Stimulated activated effector memory CD8-positive, alpha-beta T cell treated with anti-CD3 and anti-CD28 coated beads, Interleukin-12 subunit alpha, Interleukin-12 subunit beta, amount 100 ng/mL, for 72 hours (primary cell): ENCODE measurements at regions not wholly inside any gene's neighbourhood (a gene's known extent, or its start where the extent isn't known, plus 50 kb on each side); places are given as distances from the start of the nearest gene placed in this dataset.
"Not testable (repeated sequence)": the region's sequence is repeated elsewhere in the genome, so short reads cannot be mapped to it uniquely, and the experiment has no call there.

ENCODE experiments used
- ATAC-seq: fragments of 150-1000 bp; cut with Tn5 transposase; 2 replicates; pipeline ENCODE4 v1.10.0; 2021
- DNase-seq, 2 donors: peaks; one replicate each; pipeline ENCODE4 v3.0.0; 2021 to 2022; ENCODE audit warnings: low spot score in 2 of 2
- H3K27ac Mint-ChIP-seq: one replicate; pipeline ENCODE4 v1.8.0; 2022; ENCODE audit warnings: mild to moderate bottlenecking, mixed read lengths
- H3K36me3 Mint-ChIP-seq: one replicate; pipeline ENCODE4 v1.8.0; 2022; ENCODE audit warnings: mild to moderate bottlenecking, mixed read lengths
- H3K4me1 Mint-ChIP-seq: one replicate; pipeline ENCODE4 v1.8.0; 2022; ENCODE audit warnings: mixed read lengths
- H3K4me3 Mint-ChIP-seq: one replicate; pipeline ENCODE4 v1.8.0; 2022; ENCODE audit warnings: mild to moderate bottlenecking, mixed read lengths
- H3K9me3 Mint-ChIP-seq: one replicate; pipeline ENCODE4 v1.8.0; 2022; ENCODE audit warnings: mixed read lengths

GRCh38 chr5:177664737-177665136 lies 64.8 kb downstream of the B4GALT7 start:
- not testable (repeated sequence) for H3K36me3 Mint-ChIP-seq, H3K4me3 Mint-ChIP-seq, H3K9me3 Mint-ChIP-seq, H3K4me1 Mint-ChIP-seq, ATAC-seq, DNase-seq, H3K27ac Mint-ChIP-seq

DNA sequence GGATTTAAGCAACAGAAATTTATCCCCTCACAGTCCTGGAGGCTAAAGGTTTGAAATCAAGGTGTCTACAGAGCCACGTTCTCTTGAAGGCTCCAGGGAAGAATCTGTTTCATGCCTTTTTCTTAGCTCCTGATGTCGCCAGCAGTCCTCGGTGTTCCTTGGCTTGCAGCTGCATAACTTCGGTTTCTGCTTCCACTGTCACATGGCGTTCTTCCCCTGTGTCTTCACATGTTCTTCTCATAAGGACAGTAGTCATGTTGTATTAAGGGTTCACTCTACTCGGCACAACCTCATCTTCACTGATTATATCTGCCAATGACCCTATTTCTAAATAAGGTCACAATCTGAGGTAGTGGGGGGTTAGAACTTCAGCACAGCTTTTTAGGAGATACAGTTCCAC lies 65.2 kb downstream of the B4GALT7 start:
- not testable (repeated sequence) for ATAC-seq, DNase-seq, H3K4me1 Mint-ChIP-seq, H3K4me3 Mint-ChIP-seq, H3K9me3 Mint-ChIP-seq, H3K27ac Mint-ChIP-seq, H3K36me3 Mint-ChIP-seq

DNA sequence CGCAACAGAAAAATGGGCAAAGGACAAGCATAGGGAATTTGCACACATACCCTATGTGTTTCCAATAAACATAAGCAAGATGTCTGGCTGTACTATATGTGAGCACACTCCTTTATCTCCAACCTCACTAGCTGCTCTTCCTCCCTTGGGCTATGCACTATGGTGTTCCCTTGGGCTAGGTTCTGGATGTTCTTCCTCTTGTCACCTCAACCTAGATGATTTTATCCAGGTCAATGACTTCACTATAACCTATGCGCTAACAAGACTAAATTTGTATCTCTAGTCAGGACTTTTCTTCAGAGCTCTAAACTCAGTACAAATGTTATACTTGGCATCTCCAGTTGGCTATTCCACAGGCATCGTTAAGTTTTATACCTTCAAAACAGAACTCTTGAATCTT lies 66.0 kb downstream of the B4GALT7 start:
- H3K4me1 Mint-ChIP-seq, DNase-seq, H3K36me3 Mint-ChIP-seq, H3K4me3 Mint-ChIP-seq, ATAC-seq, H3K9me3 Mint-ChIP-seq, H3K27ac Mint-ChIP-seq: not testable (repeated sequence)

DNA sequence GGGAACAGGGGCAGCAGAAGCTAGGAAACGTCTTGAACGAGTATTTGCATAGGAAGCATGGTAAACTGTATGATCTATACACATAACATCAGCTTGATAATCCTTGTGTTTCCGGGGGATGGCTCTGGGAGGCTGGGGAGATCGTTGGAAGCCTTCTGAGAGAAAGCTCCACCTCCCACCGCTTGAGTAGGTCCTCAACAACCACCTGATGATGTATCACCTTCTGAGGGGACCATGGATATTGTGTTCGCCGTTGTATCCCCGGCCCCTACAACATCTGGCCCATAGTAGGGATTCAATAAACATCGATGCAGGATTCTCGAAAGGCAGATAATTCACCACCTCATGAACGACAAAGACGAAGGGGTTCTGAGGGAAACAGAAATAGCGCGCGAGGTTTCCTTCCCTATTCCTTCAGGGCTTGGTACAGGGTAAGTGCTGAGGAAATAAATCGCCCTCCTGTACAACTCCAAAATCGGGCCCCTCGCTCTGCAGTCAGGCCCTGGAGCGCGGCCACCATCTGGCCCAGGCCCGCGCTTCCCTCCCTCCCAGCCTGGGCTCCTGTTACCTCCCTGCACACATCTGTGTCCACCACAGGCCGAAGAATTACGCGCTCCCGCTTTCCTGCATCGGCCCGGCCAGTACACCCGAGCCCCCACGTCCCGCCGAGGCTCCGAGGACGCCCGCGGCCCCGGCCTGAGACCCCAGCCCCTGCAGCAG lies 71.3 kb downstream of the B4GALT7 start:
- H3K4me1 Mint-ChIP-seq, H3K9me3 Mint-ChIP-seq, H3K27ac Mint-ChIP-seq, H3K36me3 Mint-ChIP-seq, H3K4me3 Mint-ChIP-seq: not testable (repeated sequence)
- DNase-seq: peak in 1 of 2 donors; percentile 51
- peak; percentile 54 for ATAC-seq

DNA sequence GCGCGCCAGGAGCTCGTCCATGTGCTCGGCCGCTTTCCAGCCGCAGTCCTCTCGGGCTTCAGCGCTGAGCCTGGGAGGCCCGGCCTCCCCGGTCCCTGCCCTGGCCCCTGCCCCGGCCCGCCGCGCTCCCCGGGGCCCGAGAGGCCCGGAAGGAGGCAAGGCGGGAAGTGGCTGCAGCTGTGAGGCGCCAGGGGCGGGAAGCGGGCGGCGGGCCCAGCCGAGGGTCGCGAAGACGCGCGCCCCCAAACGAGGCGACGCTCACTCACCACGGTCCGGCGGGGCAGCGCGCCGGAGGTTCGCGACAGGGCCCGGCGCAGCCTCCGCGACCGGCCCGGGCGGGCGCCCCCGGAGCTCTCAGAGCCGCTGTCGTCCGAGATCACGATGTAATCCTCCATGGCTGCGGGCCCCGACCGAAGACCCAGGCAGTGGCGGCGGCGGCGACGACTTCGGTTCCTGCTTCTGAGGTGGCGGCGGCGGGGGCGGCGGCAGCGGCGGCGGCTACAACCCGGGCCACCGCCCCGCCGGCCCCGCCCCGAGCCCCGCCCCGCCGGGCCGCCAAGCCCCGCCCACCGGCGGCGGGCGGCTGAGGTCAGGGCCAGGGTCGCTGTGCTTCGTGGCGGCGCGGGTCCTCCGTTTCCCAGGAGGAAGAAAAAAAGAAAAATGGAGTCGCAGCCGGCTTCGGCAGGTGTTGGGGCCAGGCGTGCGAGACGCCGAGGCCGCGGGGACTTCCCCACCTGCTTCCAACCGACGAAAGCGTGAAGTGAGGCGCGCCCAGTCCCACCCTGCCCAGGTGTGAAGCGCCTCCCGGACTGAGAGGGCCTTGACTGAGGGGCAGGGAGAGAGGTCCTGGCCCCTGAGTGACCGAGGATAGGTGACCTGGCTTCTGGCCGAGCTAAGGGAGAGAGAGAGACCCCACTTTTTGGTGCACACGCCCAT lies 72.1 kb downstream of the B4GALT7 start:
- not testable (repeated sequence) for H3K27ac Mint-ChIP-seq
- peak overlapping the region; percentile 15 for H3K4me3 Mint-ChIP-seq

More for the DNA sequence above, 72.1 kb downstream of the B4GALT7 start:
- not testable (repeated sequence) for H3K4me1 Mint-ChIP-seq, H3K36me3 Mint-ChIP-seq, H3K9me3 Mint-ChIP-seq
- ATAC-seq (peak; percentile 90), DNase-seq (peak; percentile 65 to 81)
